GM12892 (cell line): ENCODE measurements at regions not wholly inside any gene's neighbourhood (a gene's known extent, or its start where the extent isn't known, plus 50 kb on each side); places are given as distances from the start of the nearest gene placed in this dataset.

ENCODE experiments used
- DNase-seq: peaks from one replicate; pipeline ENCODE4 v3.0.0; 2011; ENCODE audit not compliant: insufficient read length
- FAIRE-seq: peaks from 2 replicates; lab custom pipeline; 2011; peaks lifted over from hg19 to GRCh38; lab: Jason Lieb, UNC
- POLR2A ChIP-seq: IDR thresholded peaks from 2 replicates; pipeline ENCODE4 v1.6.1; 2011; ENCODE audit warnings: low read depth, low read length, control low read depth
- POLR2AphosphoS5 ChIP-seq: IDR thresholded peaks from 2 replicates; pipeline ENCODE4 v1.6.1; 2011; ENCODE audit warnings: low read depth, low read length, control low read depth
- TAF1 ChIP-seq: IDR thresholded peaks from 2 replicates; pipeline ENCODE4 v1.6.1; 2011; ENCODE audit warnings: low read depth, mild to moderate bottlenecking, control low read depth, low read length, borderline replicate concordance

DNA sequence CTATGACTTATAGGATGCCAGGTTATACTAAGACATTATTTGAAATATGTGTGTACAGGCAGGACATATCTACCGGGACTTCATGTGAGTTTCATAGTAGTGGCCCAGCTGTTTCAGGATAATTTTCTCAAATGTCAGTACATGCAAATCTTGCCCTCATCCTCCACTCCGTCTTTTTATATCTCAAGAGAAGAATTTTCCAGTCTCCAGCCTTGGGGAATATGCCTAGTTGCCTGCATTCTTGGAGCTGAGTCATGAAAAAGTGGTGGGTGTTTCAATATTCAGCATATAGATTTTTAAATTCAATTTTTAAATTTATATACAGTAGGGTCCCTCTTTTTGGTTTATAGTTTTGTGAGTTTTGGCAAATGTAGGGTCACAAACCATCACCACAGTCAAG is 236.7 kb downstream of the OTUD1 start:
- DNase-seq (no peak), FAIRE-seq (no peak)
- TF ChIP-seq TAF1: no peak
- no peak for TF ChIP-seq POLR2AphosphoS5
- TF ChIP-seq POLR2A: no peak

- no peak for TF ChIP-seq POLR2AphosphoS5
- TF ChIP-seq POLR2A: no peak
- no peak for TF ChIP-seq TAF1
- DNase-seq (no peak), FAIRE-seq (no peak)
Measured at GRCh38 chr10:23676296-23676695, 237.4 kb downstream of the OTUD1 start.

- no peak for DNase-seq
- no peak for TF ChIP-seq POLR2A
- no peak for TF ChIP-seq POLR2AphosphoS5
- TF ChIP-seq TAF1: no peak
- FAIRE-seq: no peak
Measured at GRCh38 chr10:23686722-23687121, 247.8 kb downstream of the OTUD1 start.

DNA sequence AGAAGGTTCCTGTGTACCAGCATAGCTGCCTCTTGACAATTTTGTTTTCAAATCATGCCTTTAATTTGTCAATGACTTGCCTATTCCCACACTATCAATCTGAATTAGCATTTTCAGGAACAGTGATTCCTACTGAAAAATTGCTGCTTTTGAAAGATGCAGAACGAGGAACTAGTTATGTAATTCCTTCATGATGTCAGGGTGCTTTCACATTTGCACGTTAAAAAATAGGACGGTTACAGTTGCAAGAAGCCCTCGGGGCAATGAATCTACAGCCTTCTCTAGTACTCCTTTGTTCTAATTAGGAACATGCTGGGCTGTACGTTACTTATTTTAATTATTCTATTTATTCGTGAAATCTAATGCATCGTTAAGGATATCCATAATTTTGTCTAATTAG is 253.9 kb downstream of the OTUD1 start:
- FAIRE-seq: no peak
- DNase-seq: no peak

DNA sequence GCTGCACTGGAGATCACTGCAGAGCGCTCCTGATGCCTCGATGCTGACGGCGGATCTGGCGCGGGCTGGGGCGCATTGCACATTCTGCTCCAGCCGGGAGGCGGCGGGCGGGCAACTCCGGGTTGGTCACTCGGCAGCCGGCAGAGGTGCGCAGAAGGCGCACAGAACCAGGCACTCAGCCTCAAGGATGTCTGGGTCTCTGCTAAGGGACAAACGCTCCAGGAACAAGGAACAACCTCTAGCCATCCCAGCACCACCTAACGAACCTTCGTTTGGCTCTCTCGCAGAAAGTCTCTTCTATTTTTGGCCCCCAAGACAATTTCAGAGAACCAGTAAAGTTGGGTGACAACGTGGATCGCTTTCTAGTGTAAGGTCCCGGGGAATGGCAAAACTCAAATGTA is 254.6 kb downstream of the OTUD1 start:
- FAIRE-seq: no peak
- no peak for DNase-seq
- TF ChIP-seq TAF1 (no peak), POLR2AphosphoS5 (no peak), POLR2A (no peak)

More for the DNA sequence above, 253.9 kb downstream of the OTUD1 start:
- TF ChIP-seq POLR2A: no peak
- TF ChIP-seq TAF1: no peak
- TF ChIP-seq POLR2AphosphoS5: no peak

- no peak for DNase-seq
- TF ChIP-seq POLR2AphosphoS5: no peak
- TF ChIP-seq POLR2A: no peak
- no peak for TF ChIP-seq TAF1
- no peak for FAIRE-seq
Measured at GRCh38 chr10:23693925-23694324, 255.1 kb downstream of the OTUD1 start.

- no peak for TF ChIP-seq POLR2A
- no peak for TF ChIP-seq POLR2AphosphoS5
- TF ChIP-seq TAF1: no peak
- DNase-seq (no peak), FAIRE-seq (no peak)
Measured at GRCh38 chr10:23694446-23694920, 255.6 kb downstream of the OTUD1 start.

GRCh38 chr10:23694921-23695824 is 256.3 kb downstream of the OTUD1 start:
- TF ChIP-seq POLR2A: no peak
- no peak for TF ChIP-seq TAF1
- TF ChIP-seq POLR2AphosphoS5: no peak
- FAIRE-seq: no peak
- no peak for DNase-seq

DNA sequence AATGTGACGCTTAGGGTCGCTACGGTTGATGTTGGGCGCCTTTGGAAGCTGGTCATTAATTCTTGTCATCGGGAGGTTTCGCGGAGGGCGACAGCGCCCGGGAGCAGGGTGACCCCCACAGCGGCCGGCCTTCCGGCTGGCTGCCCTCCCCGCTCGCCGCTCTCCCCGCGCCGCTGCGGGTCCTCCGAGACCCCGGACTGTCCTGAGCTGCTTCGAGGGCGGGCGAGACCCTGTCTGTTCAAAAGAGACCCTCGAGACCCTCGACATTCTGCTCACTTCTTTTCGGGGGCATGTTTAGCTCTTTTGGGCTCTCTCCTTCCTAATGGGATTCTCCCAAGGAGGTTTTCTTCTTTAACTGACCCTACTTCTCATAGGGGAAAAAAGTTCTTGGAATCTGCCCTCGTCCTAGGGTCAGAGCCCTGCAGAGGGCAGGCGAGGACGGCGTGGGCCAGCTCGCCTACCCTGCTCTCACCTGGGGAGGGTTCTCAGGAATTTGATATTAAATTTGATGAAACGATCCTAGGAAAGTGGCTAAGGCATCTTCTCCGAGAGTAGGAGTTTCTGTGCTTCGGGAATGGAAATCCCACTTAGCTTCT is 257.0 kb downstream of the OTUD1 start:
- DNase-seq (no peak), FAIRE-seq (no peak)
- TF ChIP-seq TAF1 (no peak), POLR2AphosphoS5 (no peak), POLR2A (no peak)

DNA sequence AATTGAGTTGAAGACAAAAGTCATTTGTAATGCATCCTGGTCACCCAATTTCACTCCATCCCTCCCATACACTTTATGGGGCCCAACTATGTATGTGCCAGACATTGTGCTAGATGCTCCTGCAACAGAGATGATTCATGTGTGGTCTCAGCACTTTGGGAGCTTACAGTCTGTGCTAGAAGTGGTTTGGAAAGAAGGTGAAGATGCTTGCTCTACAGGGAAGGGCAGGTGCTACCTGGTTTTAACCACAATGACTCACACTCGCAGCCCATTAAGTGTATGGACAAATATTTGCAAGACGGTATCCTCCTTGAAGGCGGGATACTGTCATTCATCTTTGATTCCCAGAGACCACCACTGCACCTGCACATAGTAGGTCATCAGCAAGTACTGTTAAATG is 257.6 kb downstream of the OTUD1 start:
- no peak for DNase-seq
- TF ChIP-seq TAF1: no peak
- FAIRE-seq: no peak

GRCh38 chr10:23702977-23703414 is 264.1 kb downstream of the OTUD1 start:
- peak; percentile 27 for DNase-seq
- no peak for TF ChIP-seq TAF1
- FAIRE-seq: peak; percentile 70

DNA sequence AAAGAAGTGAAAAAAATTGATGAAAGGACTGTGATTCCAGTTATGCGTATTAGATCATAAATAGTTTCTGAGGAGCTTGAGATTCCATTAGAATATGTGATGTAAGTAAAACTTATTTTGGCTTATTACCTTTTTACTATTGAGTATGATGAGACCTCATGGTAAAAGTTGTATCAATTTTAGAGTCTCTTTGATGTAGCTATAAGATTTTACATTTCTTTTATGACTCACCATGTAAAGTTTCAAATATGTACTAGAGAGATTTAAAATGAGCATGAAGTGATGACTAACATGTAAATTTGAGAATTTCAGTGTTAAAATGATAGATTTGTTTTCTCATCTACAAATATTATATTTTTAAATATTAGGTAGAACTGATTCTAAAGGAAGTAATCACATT is 276.5 kb downstream of the OTUD1 start:
- no peak for FAIRE-seq
- DNase-seq: no peak
- TF ChIP-seq POLR2AphosphoS5 (no peak), POLR2A (no peak), TAF1 (no peak)
